KMS-11 (cell line): ENCODE measurements at regions not wholly inside any gene's neighbourhood (a gene's known extent, or its start where the extent isn't known, plus 50 kb on each side); places are given as distances from the start of the nearest gene placed in this dataset.

Experiments
- H2AFZ ChIP-seq: fragments of 200-600 bp; sonication (generic); 2 replicates; pipeline ENCODE4 v1.6.1; 2016; ENCODE audit warnings: antibody characterized with exemption, mixed run types, low read depth
- H3K27ac ChIP-seq: fragments of 200-600 bp; sonication (generic); 2 replicates; pipeline ENCODE4 v1.6.1; 2016; ENCODE audit warnings: mild to moderate bottlenecking, mixed run types
- H3K27me3 ChIP-seq: fragments of 200-600 bp; sonication (generic); 2 replicates; pipeline ENCODE4 v1.6.1; 2017; ENCODE audit warnings: mild to moderate bottlenecking, low read depth, mixed run types, moderate library complexity; ENCODE audit not compliant: insufficient read depth
- H3K36me3 ChIP-seq: fragments of 200-600 bp; sonication (generic); 2 replicates; pipeline ENCODE4 v1.6.1; 2017; ENCODE audit warnings: mild to moderate bottlenecking, mixed run types; ENCODE audit not compliant: insufficient read depth
- H3K4me1 ChIP-seq: fragments of 200-600 bp; sonication (generic); 2 replicates; pipeline ENCODE4 v1.6.1; 2016; ENCODE audit warnings: mild to moderate bottlenecking, low read depth, mixed run types; ENCODE audit not compliant: poor library complexity, severe bottlenecking
- H3K4me2 ChIP-seq: fragments of 200-600 bp; sonication (generic); 2 replicates; pipeline ENCODE4 v1.7.0; 2016; ENCODE audit warnings: mild to moderate bottlenecking, mixed run types
- H3K4me3 ChIP-seq: fragments of 200-600 bp; sonication (generic); IDR thresholded peaks from 2 replicates; pipeline ENCODE4 v1.6.1; 2017; ENCODE audit warnings: low read depth, low read length, mixed read lengths; ENCODE audit not compliant: insufficient read depth
- H3K79me2 ChIP-seq: fragments of 200-600 bp; sonication (generic); 2 replicates; pipeline ENCODE4 v1.6.1; 2016; ENCODE audit warnings: low read depth, mixed run types; ENCODE audit not compliant: insufficient read depth
- H3K9ac ChIP-seq: fragments of 200-600 bp; sonication (generic); 2 replicates; pipeline ENCODE4 v1.6.1; 2016; ENCODE audit warnings: mild to moderate bottlenecking, mixed run types
- H4K20me1 ChIP-seq: fragments of 200-600 bp; sonication (generic); 2 replicates; pipeline ENCODE4 v1.6.1; 2016; ENCODE audit warnings: mild to moderate bottlenecking, mixed run types; ENCODE audit not compliant: insufficient read depth
- TF ChIP-seq, protein P1 (sequence below): fragments of 200-600 bp; sonication (generic); conservative IDR thresholded peaks from 2 replicates; pipeline ENCODE4 v1.6.1; 2017; ENCODE audit warnings: low read depth, mild to moderate bottlenecking, antibody characterized with exemption, low read length, moderate library complexity, mixed read lengths

DNA sequence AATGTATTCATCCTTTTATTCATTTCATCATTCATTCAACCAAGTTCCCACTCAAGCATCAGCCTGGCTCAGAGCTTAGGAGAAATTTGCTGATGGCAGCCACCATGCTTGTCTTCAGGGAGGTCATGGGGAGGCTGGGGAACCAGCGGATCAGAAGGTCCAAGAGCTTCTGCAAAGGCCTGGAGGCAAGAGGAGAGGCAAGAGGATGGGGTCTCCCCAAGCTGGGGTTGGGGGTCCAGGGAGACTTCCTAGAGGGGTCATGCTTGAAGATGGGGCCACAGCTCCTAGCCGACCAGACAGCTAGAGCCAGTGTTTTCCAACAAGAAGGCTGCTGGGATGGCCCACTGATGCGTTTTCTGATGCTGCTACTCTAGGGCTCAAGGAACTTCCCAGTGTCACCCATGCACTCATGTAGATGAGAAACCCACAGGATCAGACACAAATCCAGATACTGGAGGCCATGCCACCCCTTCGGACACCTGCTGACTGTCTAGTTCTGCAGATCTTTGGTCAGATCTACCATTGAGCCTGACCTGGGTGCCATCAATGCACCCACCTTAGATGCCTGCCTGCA lies 315.2 kb downstream of the AJAP1 start:
- Histone ChIP-seq H3K4me1 (no peaks in the 10 kb centered on the region), H3K4me2 (no peak overlapping the region), H2AFZ (no peak overlapping the region)

DNA sequence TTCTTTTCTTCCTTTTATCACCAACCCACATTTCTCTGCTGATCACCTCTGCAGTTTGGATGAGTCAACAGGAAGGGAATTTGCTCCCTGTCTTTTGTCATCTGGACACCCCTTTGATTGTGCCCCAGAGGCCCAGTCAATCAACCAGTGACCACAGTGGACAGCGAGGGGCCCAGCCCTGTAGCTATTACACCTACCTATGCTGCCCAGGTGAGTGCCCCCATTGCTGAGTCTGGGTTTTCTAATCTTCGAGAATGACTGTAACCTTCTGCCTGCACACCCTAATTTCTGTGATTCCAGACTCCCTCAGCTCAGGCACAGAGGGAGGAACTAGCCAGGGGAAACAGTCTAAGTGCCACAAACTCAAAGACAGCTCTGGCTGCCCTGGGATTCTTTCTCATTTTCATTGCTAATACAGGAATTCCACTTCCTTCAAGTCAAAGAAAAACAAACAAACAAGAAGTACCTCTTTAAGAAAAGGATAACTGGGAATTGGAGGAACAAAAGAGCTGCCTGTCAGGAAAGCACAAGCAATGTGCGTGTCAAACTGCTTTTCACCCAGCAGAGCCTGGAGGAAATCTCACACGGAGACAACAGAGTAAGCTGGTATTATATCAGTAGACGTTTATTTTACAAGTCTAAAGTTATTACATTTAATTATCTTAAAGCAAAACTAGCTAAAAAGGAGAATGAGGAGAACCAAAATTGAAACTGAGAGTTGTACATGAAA lies 311.1 kb downstream of the AJAP1 start:
- no peaks in the 10 kb centered on the region for H3K79me2 ChIP-seq
- no peaks in the 10 kb centered on the region for H4K20me1 ChIP-seq
- no peak overlapping the region for H2AFZ ChIP-seq
- H3K27ac ChIP-seq, result no peak overlapping the region
- no peak overlapping the region for H3K4me3 ChIP-seq
- H3K27me3 ChIP-seq, result no peaks in the 10 kb centered on the region
- no peaks in the 10 kb centered on the region for H3K36me3 ChIP-seq
- TF ChIP-seq, protein P1, sequence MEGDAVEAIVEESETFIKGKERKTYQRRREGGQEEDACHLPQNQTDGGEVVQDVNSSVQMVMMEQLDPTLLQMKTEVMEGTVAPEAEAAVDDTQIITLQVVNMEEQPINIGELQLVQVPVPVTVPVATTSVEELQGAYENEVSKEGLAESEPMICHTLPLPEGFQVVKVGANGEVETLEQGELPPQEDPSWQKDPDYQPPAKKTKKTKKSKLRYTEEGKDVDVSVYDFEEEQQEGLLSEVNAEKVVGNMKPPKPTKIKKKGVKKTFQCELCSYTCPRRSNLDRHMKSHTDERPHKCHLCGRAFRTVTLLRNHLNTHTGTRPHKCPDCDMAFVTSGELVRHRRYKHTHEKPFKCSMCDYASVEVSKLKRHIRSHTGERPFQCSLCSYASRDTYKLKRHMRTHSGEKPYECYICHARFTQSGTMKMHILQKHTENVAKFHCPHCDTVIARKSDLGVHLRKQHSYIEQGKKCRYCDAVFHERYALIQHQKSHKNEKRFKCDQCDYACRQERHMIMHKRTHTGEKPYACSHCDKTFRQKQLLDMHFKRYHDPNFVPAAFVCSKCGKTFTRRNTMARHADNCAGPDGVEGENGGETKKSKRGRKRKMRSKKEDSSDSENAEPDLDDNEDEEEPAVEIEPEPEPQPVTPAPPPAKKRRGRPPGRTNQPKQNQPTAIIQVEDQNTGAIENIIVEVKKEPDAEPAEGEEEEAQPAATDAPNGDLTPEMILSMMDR, result no peak
- no peak overlapping the region for H3K9ac ChIP-seq
- H3K4me1 ChIP-seq, result no peaks in the 10 kb centered on the region
- H3K4me2 ChIP-seq, result no peak overlapping the region

More for the DNA sequence above, 315.2 kb downstream of the AJAP1 start:
- Histone ChIP-seq H3K4me3 (no peak overlapping the region), H3K36me3 (no peaks in the 10 kb centered on the region), H3K9ac (no peak overlapping the region), H3K27ac (no peak overlapping the region), H4K20me1 (no peaks in the 10 kb centered on the region), H3K79me2 (no peaks in the 10 kb centered on the region), H3K27me3 (no peaks in the 10 kb centered on the region; the same call in 1 of the 2 replicates)
- TF ChIP-seq, protein P1, result no peak

DNA sequence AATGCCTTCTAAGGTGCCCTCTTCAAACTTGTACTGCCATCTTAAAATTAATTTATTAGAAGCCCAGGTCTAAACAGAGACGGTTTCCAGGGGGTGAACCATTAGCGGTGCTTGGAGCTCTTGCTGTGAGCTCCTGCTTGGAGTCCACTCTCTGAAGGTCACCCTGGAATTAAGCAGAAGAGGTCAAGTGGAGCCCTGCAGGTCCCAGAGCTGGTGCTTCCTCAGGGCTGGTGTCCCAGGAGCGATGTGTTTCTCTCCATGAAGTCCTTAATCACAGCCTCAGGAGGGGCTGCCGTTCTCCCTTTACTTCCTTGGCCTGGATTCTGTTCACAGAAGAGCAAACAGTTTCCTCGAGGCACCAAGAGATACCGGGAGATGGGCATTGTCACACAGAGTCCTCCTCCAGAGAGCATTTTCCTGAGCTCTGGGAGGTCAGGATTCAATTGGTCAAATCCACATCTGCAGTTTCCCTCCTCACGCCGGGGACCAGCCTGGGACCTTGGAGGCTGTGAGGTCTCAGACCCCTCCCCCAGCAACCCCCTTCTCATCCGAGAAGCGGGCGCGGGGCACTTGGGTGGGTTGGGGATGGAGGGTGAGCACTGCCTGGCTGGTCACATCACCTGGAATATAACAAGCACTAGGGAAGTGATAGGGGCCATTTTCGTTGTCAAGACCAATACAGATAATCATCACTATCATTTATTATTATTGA lies 310.4 kb downstream of the AJAP1 start:
- Histone ChIP-seq H3K4me2 (no peak overlapping the region), H3K36me3 (no peaks in the 10 kb centered on the region), H3K4me1 (no peaks in the 10 kb centered on the region), H3K27me3 (no peaks in the 10 kb centered on the region), H3K27ac (no peak overlapping the region), H3K9ac (no peak overlapping the region), H2AFZ (no peak overlapping the region), H3K79me2 (no peaks in the 10 kb centered on the region), H4K20me1 (no peaks in the 10 kb centered on the region), H3K4me3 (no peak overlapping the region)
- TF ChIP-seq, protein P1, result no peak

DNA sequence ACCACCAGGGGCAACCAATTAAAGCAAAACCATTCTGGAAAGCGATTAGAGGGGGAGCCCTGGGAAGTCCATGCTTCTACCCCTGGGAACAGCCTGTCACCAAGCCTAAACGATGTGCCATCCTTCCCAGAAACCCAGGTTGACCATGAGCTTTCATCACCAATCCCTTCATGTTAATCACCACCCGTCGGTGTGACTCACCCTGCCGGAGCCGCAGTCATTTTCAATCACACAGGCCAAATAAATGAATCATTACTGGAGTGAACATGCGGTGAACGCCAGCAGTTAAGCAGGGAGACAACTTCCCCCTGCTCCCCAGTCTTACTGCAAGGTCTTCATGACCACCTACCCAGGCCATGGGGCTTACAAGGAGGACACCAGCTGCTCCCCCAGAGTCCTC lies 308.8 kb downstream of the AJAP1 start:
- Histone ChIP-seq H3K4me3 (no peak overlapping the region), H3K27me3 (peaks cover under 1% of the 10 kb centered on the region; the same call in 1 of the 2 replicates), H3K36me3 (no peaks in the 10 kb centered on the region), H3K27ac (no peak overlapping the region), H3K4me1 (no peaks in the 10 kb centered on the region), H3K4me2 (no peak overlapping the region), H3K9ac (no peak overlapping the region), H4K20me1 (no peaks in the 10 kb centered on the region), H3K79me2 (no peaks in the 10 kb centered on the region), H2AFZ (no peak overlapping the region)
- TF ChIP-seq, protein P1, result no peak
